ENCODE measurements at regions not wholly inside any gene's neighbourhood (a gene's known extent, or its start where the extent isn't known, plus 50 kb on each side); places are given as distances from the start of the nearest gene placed in this dataset.

- ATAC-seq (no peak), DNase-seq (no peak)
- H3K9me3 ChIP-seq: no peaks in the 10 kb centered on the region
- no peaks in the 10 kb centered on the region for H3K36me3 ChIP-seq (ENCODE audit: insufficient read depth in 1 of 2, low read depth in 1 of 2)
- intact Hi-C loops (cut with DNase I): loop anchor here in 1 of 2 donors (10.0 kb wide), 1 partner anchor 338 kb away; no protein-coding TSS in a partner anchor
- H3K4me1 ChIP-seq: no peaks in the 10 kb centered on the region
- H3K27ac ChIP-seq: no peak overlapping the region
- 91 to 98% (median 95%) methylated on average over 3 of the region's 3 CpGs for WGBS, 3 donors
- no peak overlapping the region for H3K4me3 ChIP-seq
- TF ChIP-seq CTCF (IDR thresholded peaks at IDR 0.05): no peak
- H3K27me3 ChIP-seq (ENCODE audit: insufficient read depth in 3 of 3, low read length in 2 of 3): no peaks in the 10 kb centered on the region
Observed at GRCh38 chr21:27366646-27367235, 399.9 kb upstream of the ADAMTS5 start.

- Histone ChIP-seq H3K27me3 (ENCODE audit: insufficient read depth in 3 of 3, low read length in 2 of 3) (no peaks in the 10 kb centered on the region), H3K36me3 (ENCODE audit: insufficient read depth in 1 of 2, low read depth in 1 of 2) (no peaks in the 10 kb centered on the region), H3K4me3 (no peak overlapping the region), H3K9me3 (no peaks in the 10 kb centered on the region), H3K4me1 (no peaks in the 10 kb centered on the region), H3K27ac (no peak overlapping the region)
- intact Hi-C loops (cut with DNase I): loop anchor here in 1 of 2 donors (10.0 kb wide), 1 partner anchor 339 kb away; no protein-coding TSS in a partner anchor
- no peak for TF ChIP-seq CTCF (IDR thresholded peaks at IDR 0.05)
- WGBS, 3 donors: 94 to 97% (median 97%) methylated on average over 4 of the region's 4 CpGs
- ATAC-seq (no peak), DNase-seq (no peak)
Observed at GRCh38 chr21:27366036-27366435, 399.1 kb upstream of the ADAMTS5 start.

- intact Hi-C loops (cut with DNase I): loop anchor here in 1 of 2 donors (10.0 kb wide), 1 partner anchor 339 kb away; no protein-coding TSS in a partner anchor
- DNase-seq (no peak), ATAC-seq (no peak)
- Histone ChIP-seq H3K27me3 (ENCODE audit: insufficient read depth in 3 of 3, low read length in 2 of 3) (no peaks in the 10 kb centered on the region), H3K4me3 (no peak overlapping the region), H3K27ac (no peak overlapping the region), H3K36me3 (ENCODE audit: insufficient read depth in 1 of 2, low read depth in 1 of 2) (no peaks in the 10 kb centered on the region), H3K9me3 (no peaks in the 10 kb centered on the region), H3K4me1 (no peaks in the 10 kb centered on the region)
- TF ChIP-seq CTCF (IDR thresholded peaks at IDR 0.05): no peak
Observed at GRCh38 chr21:27365394-27365793, 398.5 kb upstream of the ADAMTS5 start.

GRCh38 chr21:27363719-27364477, 397.0 kb upstream of the ADAMTS5 start:
- intact Hi-C loops (cut with DNase I): loop anchor here in 1 of 2 donors (10.0 kb wide), 1 partner anchor 341 kb away; no protein-coding TSS in a partner anchor
- Histone ChIP-seq H3K27me3 (ENCODE audit: insufficient read depth in 3 of 3, low read length in 2 of 3) (no peaks in the 10 kb centered on the region), H3K36me3 (ENCODE audit: insufficient read depth in 1 of 2, low read depth in 1 of 2) (no peaks in the 10 kb centered on the region), H3K4me1 (no peaks in the 10 kb centered on the region), H3K4me3 (no peak overlapping the region), H3K9me3 (no peaks in the 10 kb centered on the region), H3K27ac (no peak overlapping the region)
- TF ChIP-seq CTCF (IDR thresholded peaks at IDR 0.05): no peak
- no peak for ATAC-seq
- DNase-seq: no peak
- 90 to 95% (median 92%) methylated on average over 3 of the region's 3 CpGs for WGBS, 3 donors

Data from psoas muscle (tissue), 7 donors.